A673 (cell line): ENCODE measurements at regions not wholly inside any gene's neighbourhood (a gene's known extent, or its start where the extent isn't known, plus 50 kb on each side); places are given as distances from the start of the nearest gene placed in this dataset.

Source experiments
- BruUV-seq: library from RNA; stranded (reverse); fragments of 400-500 nt; replicated peaks from 2 replicates; lab custom pipeline; 2021; lab: Mats Ljungman, UMichigan
- CTCF ChIA-PET: fragments of 300-600 bp; sonication (Branson Sonifier 250); formaldehyde crosslinking; loops from one replicate; lab custom pipeline; 2022; ENCODE audit warnings: antibody characterized with exemption; lab: Charles Lee
- POLR2A ChIA-PET: fragments of 300-600 bp; sonication (Branson Sonifier 250); formaldehyde crosslinking; loops from one replicate; lab custom pipeline; 2022; ENCODE audit warnings: antibody characterized with exemption; ENCODE audit not compliant: low non-redundant PET; lab: Charles Lee
- DNase-seq: peaks from one replicate; pipeline ENCODE4 v3.0.0-alpha.2; 2015; ENCODE audit warnings: low spot score
- H3K27ac ChIP-seq: fragments of 200-600 bp; sonication (generic); 2 replicates; pipeline ENCODE4 v1.5.1; 2016; ENCODE audit warnings: mixed run types, low read depth, mild to moderate bottlenecking, mixed read lengths, antibody characterized with exemption, low read length; ENCODE audit not compliant: poor library complexity, severe bottlenecking
- H3K27me3 ChIP-seq: fragments of 200-600 bp; sonication (generic); replicated peaks from 2 replicates; pipeline ENCODE4 v1.6.1; 2017; ENCODE audit warnings: mixed run types, low read depth, mild to moderate bottlenecking, mixed read lengths, antibody characterized with exemption, low read length; ENCODE audit not compliant: insufficient read depth, poor library complexity
- H3K36me3 ChIP-seq: fragments of 200-600 bp; sonication (generic); 2 replicates; pipeline ENCODE4 v1.6.1; 2016; ENCODE audit warnings: mixed run types, mild to moderate bottlenecking, mixed read lengths, antibody characterized with exemption, low read length; ENCODE audit not compliant: insufficient read depth, poor library complexity, severe bottlenecking
- H3K4me1 ChIP-seq: fragments of 200-600 bp; sonication (generic); 2 replicates; pipeline ENCODE4 v1.6.1; 2017; ENCODE audit warnings: mixed run types, mild to moderate bottlenecking, mixed read lengths, antibody characterized with exemption, low read length; ENCODE audit not compliant: insufficient read depth, poor library complexity, severe bottlenecking
- H3K4me3 ChIP-seq: fragments of 200-600 bp; sonication (generic); 2 replicates; pipeline ENCODE4 v1.5.1; 2016; ENCODE audit warnings: low read depth, mixed run types, mild to moderate bottlenecking, mixed read lengths, low read length; ENCODE audit not compliant: poor library complexity, severe bottlenecking
- H3K9me3 ChIP-seq: fragments of 200-600 bp; sonication (generic); 2 replicates; pipeline ENCODE4 v1.6.1; 2016; ENCODE audit warnings: mixed run types, low read depth, mild to moderate bottlenecking, mixed read lengths, antibody characterized with exemption, low read length; ENCODE audit not compliant: poor library complexity, severe bottlenecking
- CTCF ChIP-seq: fragments of 300-800, 200-600 bp; sonication (generic); conservative IDR thresholded peaks from 2 replicates; pipeline ENCODE4 v1.5.1; 2017; ENCODE audit warnings: low read depth, mild to moderate bottlenecking, antibody characterized with exemption, low read length, moderate library complexity, mixed read lengths
- EZH2 ChIP-seq: fragments of 200-600 bp; sonication (generic); IDR thresholded peaks from 2 replicates; pipeline ENCODE4 v1.6.1; 2017; ENCODE audit warnings: borderline replicate concordance, low read depth, mild to moderate bottlenecking, mixed read lengths, antibody characterized with exemption, low read length; ENCODE audit not compliant: poor library complexity, severe bottlenecking
- intact Hi-C: fragments of 100-400 bp; cut with micrococcal nuclease; formaldehyde crosslinking; loops from one replicate; pipeline ENCODE4 v1.10.0; 2022; ENCODE audit not compliant: unreplicated experiment

GRCh38 chr2:167487728-167488127 lies 599.4 kb downstream of the XIRP2 start:
- Histone ChIP-seq H3K4me1 (no peaks in the 10 kb centered on the region), H3K36me3 (no peaks in the 10 kb centered on the region), H3K27ac (no peak overlapping the region), H3K27me3 (no peaks in the 10 kb centered on the region), H3K4me3 (no peak overlapping the region), H3K9me3 (no peaks in the 10 kb centered on the region)
- BruUV-seq: no TSS peak
- CTCF ChIA-PET: no interaction called here
- POLR2A ChIA-PET: no interaction called here
- TF ChIP-seq EZH2 (no peak), CTCF (no peak)
- intact Hi-C loops: no loop called here
- no peak for DNase-seq

GRCh38 chr2:167484875-167485274 lies 596.6 kb downstream of the XIRP2 start:
- no peaks in the 10 kb centered on the region for H3K9me3 ChIP-seq
- H3K36me3 ChIP-seq: no peaks in the 10 kb centered on the region
- CTCF ChIA-PET: no interaction called here
- no peak overlapping the region for H3K4me3 ChIP-seq
- no peak for DNase-seq
- POLR2A ChIA-PET: no interaction called here
- TF ChIP-seq CTCF: no peak
- TF ChIP-seq EZH2: no peak
- no TSS peak for BruUV-seq
- no peaks in the 10 kb centered on the region for H3K27me3 ChIP-seq
- H3K27ac ChIP-seq: no peak overlapping the region
- no peaks in the 10 kb centered on the region for H3K4me1 ChIP-seq
- intact Hi-C loops: no loop called here

- no peaks in the 10 kb centered on the region for H3K9me3 ChIP-seq
- intact Hi-C loops: no loop called here
- no peak for DNase-seq
- H3K4me3 ChIP-seq: no peak overlapping the region
- H3K27ac ChIP-seq: no peak overlapping the region
- ChIA-PET CTCF (no interaction called here), POLR2A (no interaction called here)
- TF ChIP-seq EZH2 (no peak), CTCF (no peak)
- no peaks in the 10 kb centered on the region for H3K27me3 ChIP-seq
- BruUV-seq: no TSS peak
- H3K36me3 ChIP-seq: no peaks in the 10 kb centered on the region
- H3K4me1 ChIP-seq: no peaks in the 10 kb centered on the region
These were observed 592.7 kb downstream of the XIRP2 start for GRCh38 chr2:167480986-167481309.
